ENCODE measurements at regions not wholly inside any gene's neighbourhood (a gene's known extent, or its start where the extent isn't known, plus 50 kb on each side); places are given as distances from the start of the nearest gene placed in this dataset.

GRCh38 chr3:162395496-162395895 lies 898.9 kb downstream of the OTOL1 start:
- TF ChIP-seq CTCF (conservative IDR thresholded peaks at IDR 0.05; ENCODE audit: low read length) (no peak), EZH2phosphoT487 (IDR thresholded peaks at IDR 0.05; ENCODE audit: borderline replicate concordance, low read depth, low read length) (no peak)

Data from OCI-LY7 (cell line).